Vagina (tissue), 2 donors: ENCODE measurements at regions not wholly inside any gene's neighbourhood (a gene's known extent, or its start where the extent isn't known, plus 50 kb on each side); places are given as distances from the start of the nearest gene placed in this dataset.

Experiments
- DNase-seq, 2 donors: peaks; one replicate each; pipeline ENCODE4 v3.0.0-alpha.2; 2017; ENCODE audit errors: extremely low spot score in 2 of 2
- H3K27ac ChIP-seq: fragments of 200-600 bp; sonication (generic); one replicate; pipeline ENCODE4 v1.5.1; 2019
- H3K27me3 ChIP-seq: fragments of 200-600 bp; sonication (generic); one replicate; pipeline ENCODE4 v1.5.1; 2019
- H3K36me3 ChIP-seq, 2 donors: fragments of 200-600 bp; sonication (generic); one replicate each; pipeline ENCODE4 v1.5.1; 2017 to 2019
- H3K4me1 ChIP-seq: fragments of 200-600 bp; sonication (generic); one replicate; pipeline ENCODE4 v1.5.1; 2019
- H3K4me3 ChIP-seq, 2 donors: fragments of 200-600 bp; sonication (generic); 1 replicate in 1 of 2; 2 replicates in 1 of 2; pipeline ENCODE4 v1.5.1; 2016 to 2019
- H3K9me3 ChIP-seq: fragments of 200-600 bp; sonication (generic); one replicate; pipeline ENCODE4 v1.5.1; 2019
- CTCF ChIP-seq, 3 experiments: fragments of 450-650 bp in 2 of 3; fragments of 200-600 bp in 1 of 3; sonication (generic) in 1 of 3; IDR thresholded peaks; one replicate each; pipeline ENCODE4 v1.5.1; 2017 to 2019; ENCODE audit warnings: antibody characterized with exemption in 3 of 3, mild to moderate bottlenecking in 2 of 3, moderate library complexity in 2 of 3
- POLR2A ChIP-seq, 2 donors: fragments of 450-650 bp; IDR thresholded peaks; one replicate each; pipeline ENCODE4 v1.6.1; 2017; ENCODE audit warnings: antibody characterized with exemption in 2 of 2, mild to moderate bottlenecking in 2 of 2, moderate library complexity in 2 of 2
- POLR2AphosphoS5 ChIP-seq, 2 donors: sonication (generic); formaldehyde crosslinking; IDR thresholded peaks; one replicate each; pipeline ENCODE4 v1.9.0; 2017; ENCODE audit warnings: antibody characterized with exemption in 2 of 2, mild to moderate bottlenecking in 2 of 2, low read depth in 1 of 2; ENCODE audit not compliant: insufficient read depth in 1 of 2
- intact Hi-C: fragments of 100-400 bp; cut with DNase I; formaldehyde crosslinking; loops from one replicate; pipeline ENCODE4 v1.15.1; 2023

DNA sequence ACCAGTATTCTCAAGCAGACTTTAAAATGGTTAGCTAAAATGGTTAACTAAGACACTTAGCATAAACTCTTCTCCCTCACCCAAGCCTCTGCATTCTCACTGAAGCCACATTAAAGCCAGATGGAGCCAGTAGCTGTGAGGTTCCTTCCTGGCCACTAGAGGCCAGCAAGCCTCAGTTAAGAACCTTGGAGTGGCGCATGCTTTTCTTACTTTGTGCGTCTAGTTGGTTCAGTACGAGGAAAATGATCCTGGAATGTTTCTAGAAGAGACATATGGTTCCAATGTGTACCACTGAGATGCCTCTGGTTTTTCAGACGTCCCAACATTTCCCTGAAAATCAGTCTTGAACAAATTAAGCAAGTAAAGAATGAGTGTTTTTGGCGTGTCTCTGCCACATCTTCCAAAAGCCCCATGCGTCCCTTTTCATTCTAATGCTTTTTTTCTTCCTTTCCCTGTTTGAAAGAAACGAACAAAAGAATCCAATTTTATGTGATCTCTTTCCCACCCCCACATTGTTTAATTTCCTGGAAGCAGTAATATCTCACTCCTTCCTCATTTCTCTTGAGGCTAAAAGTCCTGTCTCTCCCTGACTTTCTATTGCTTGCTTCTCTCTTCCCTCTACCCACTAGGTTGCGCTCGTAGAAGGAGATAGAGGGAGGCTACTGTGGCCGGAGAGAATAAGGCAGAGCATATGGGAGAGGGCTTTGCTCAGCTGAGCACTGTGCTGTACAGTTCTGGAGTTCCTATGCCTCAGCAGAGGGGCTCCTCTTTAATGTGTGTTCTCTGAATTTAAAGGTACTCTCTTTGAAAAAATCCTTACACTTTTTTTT, 82.9 kb upstream of the TAB3 start:
- Histone ChIP-seq H3K27ac (no peak overlapping the region), H3K4me1 (no peaks in the 10 kb centered on the region), H3K4me3 (no peak overlapping the region), H3K27me3 (no peaks in the 10 kb centered on the region), H3K36me3 (no peaks in the 10 kb centered on the region), H3K9me3 (no peaks in the 10 kb centered on the region)
- intact Hi-C loops = no loop called here
- DNase-seq = no peak
- TF ChIP-seq POLR2A (IDR thresholded peaks at IDR 0.05) (no peak), CTCF (IDR thresholded peaks at IDR 0.05) (peak; percentile 23 to 47 (median 34))

- H3K4me3 ChIP-seq = no peak overlapping the region
- H3K9me3 ChIP-seq = no peaks in the 10 kb centered on the region
- no peaks in the 10 kb centered on the region for H3K36me3 ChIP-seq
- intact Hi-C loops = no loop called here
- no peak for TF ChIP-seq POLR2A (IDR thresholded peaks at IDR 0.05)
- TF ChIP-seq CTCF (IDR thresholded peaks at IDR 0.05) = no peak
- no peak for TF ChIP-seq POLR2AphosphoS5 (IDR thresholded peaks at IDR 0.05; ENCODE audit: insufficient read depth in 1 of 2, low read depth in 1 of 2)
- no peak overlapping the region for H3K27ac ChIP-seq
- no peak for DNase-seq
- H3K4me1 ChIP-seq = no peaks in the 10 kb centered on the region
- no peaks in the 10 kb centered on the region for H3K27me3 ChIP-seq
These were observed 78.5 kb upstream of the TAB3 start for GRCh38 chrX:30967516-30967915.

DNA sequence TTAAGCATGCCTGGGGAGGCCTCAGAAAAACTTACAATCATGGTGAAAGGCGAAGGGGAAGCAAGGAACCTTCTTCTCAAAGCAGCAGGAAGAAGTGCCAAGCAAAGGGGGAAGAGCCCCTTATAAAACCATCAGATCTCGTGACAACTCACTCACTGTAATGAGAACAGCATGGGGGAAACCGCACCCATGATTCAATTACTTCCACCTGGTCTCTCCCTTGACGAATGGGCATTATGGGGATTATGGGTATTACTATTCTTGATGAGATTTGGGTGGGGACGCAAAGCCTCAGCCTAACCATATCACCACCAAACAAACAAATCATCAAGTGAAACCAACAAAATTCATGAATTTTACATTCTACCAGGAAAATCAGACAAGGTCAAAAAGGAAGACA, 76.7 kb upstream of the TAB3 start:
- TF ChIP-seq CTCF (IDR thresholded peaks at IDR 0.05) = no peak
- no peak for TF ChIP-seq POLR2A (IDR thresholded peaks at IDR 0.05)
- TF ChIP-seq POLR2AphosphoS5 (IDR thresholded peaks at IDR 0.05; ENCODE audit: insufficient read depth in 1 of 2, low read depth in 1 of 2) = no peak
- no peak for DNase-seq
- Histone ChIP-seq H3K36me3 (no peaks in the 10 kb centered on the region), H3K4me1 (no peaks in the 10 kb centered on the region), H3K4me3 (no peak overlapping the region), H3K9me3 (no peaks in the 10 kb centered on the region), H3K27ac (no peak overlapping the region), H3K27me3 (no peaks in the 10 kb centered on the region)
- intact Hi-C loops = no loop called here

DNA sequence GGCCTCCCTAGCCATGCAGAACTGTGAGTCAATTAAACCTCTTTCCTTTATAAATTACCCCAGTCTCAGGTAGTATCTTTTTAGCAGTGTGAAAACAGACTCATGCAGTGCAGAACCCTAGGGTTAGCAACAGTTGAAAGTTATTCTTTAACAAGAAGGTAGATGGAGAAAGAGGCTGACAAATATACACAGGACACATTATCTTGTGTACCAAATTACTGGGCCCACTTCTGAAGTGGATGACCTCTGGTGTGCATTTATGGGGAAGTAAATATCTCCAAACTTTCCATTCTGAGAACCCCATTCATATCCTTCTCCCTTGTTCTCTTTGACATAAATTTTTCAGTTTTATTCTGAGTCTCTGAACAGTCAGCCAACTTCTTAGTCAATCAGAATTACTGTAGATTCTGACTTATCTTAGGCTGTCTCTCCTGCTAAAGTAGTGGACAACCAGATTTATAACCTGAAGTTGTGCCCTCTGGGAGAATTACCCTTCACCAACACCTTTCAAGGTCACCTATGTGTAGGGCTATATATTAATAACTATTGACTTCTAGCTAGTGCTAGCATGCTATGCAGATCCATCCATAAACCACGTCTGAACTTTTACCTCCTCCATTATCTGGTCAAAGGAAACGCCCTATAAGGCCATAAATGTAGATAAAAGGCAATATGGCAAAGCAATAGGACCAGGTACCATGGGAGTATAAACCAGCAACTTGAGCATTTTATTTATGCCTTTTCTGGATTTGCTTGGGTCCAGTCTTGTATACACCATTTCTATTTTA, 72.5 kb upstream of the TAB3 start:
- TF ChIP-seq POLR2AphosphoS5 (IDR thresholded peaks at IDR 0.05; ENCODE audit: insufficient read depth in 1 of 2, low read depth in 1 of 2) = no peak
- TF ChIP-seq CTCF (IDR thresholded peaks at IDR 0.05) = no peak
- TF ChIP-seq POLR2A (IDR thresholded peaks at IDR 0.05) = no peak
- H3K27ac ChIP-seq = no peak overlapping the region

GRCh38 chrX:30957753-30958152, 68.7 kb upstream of the TAB3 start:
- no peaks in the 10 kb centered on the region for H3K4me1 ChIP-seq
- H3K4me3 ChIP-seq = no peak overlapping the region
- no peak for TF ChIP-seq POLR2A (IDR thresholded peaks at IDR 0.05)
- no peak for TF ChIP-seq POLR2AphosphoS5 (IDR thresholded peaks at IDR 0.05; ENCODE audit: insufficient read depth in 1 of 2, low read depth in 1 of 2)
- TF ChIP-seq CTCF (IDR thresholded peaks at IDR 0.05) = no peak
- H3K27me3 ChIP-seq = no peaks in the 10 kb centered on the region
- intact Hi-C loops = no loop called here
- no peaks in the 10 kb centered on the region for H3K36me3 ChIP-seq
- DNase-seq = no peak
- no peak overlapping the region for H3K27ac ChIP-seq
- H3K9me3 ChIP-seq = no peaks in the 10 kb centered on the region

More for the DNA sequence above, 72.5 kb upstream of the TAB3 start:
- Histone ChIP-seq H3K36me3 (no peaks in the 10 kb centered on the region), H3K9me3 (no peaks in the 10 kb centered on the region), H3K27me3 (no peaks in the 10 kb centered on the region), H3K4me1 (no peaks in the 10 kb centered on the region), H3K4me3 (no peak overlapping the region)
- DNase-seq = no peak
- intact Hi-C loops = no loop called here
